ENCODE measurements at regions not wholly inside any gene's neighbourhood (a gene's known extent, or its start where the extent isn't known, plus 50 kb on each side); places are given as distances from the start of the nearest gene placed in this dataset.

DNA sequence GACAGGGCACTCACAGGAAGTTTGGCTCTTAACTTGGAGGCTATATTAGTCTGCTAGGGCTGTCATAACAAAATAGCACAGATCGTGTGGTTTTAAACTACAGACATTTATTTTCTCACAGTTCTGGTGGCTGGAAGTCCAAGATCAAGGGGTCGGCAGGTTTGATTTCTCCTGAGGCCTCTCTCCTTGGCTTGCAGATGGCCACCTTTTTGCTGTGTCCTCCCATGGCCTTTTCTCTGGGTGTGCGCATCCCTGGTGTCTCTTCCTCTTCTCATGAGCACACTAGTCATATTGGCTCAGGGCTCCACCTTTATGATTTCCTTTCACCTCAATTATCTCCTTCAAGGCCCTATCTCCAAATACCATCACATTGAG, 69.3 kb downstream of the FOXB1 start:
- DNase-seq (ENCODE audit: low read depth) = no peak
- no peak overlapping the region for H3K4me3 ChIP-seq (ENCODE audit: low read length)
- TF ChIP-seq, protein P1, sequence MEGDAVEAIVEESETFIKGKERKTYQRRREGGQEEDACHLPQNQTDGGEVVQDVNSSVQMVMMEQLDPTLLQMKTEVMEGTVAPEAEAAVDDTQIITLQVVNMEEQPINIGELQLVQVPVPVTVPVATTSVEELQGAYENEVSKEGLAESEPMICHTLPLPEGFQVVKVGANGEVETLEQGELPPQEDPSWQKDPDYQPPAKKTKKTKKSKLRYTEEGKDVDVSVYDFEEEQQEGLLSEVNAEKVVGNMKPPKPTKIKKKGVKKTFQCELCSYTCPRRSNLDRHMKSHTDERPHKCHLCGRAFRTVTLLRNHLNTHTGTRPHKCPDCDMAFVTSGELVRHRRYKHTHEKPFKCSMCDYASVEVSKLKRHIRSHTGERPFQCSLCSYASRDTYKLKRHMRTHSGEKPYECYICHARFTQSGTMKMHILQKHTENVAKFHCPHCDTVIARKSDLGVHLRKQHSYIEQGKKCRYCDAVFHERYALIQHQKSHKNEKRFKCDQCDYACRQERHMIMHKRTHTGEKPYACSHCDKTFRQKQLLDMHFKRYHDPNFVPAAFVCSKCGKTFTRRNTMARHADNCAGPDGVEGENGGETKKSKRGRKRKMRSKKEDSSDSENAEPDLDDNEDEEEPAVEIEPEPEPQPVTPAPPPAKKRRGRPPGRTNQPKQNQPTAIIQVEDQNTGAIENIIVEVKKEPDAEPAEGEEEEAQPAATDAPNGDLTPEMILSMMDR (IDR thresholded peaks at IDR 0.05; ENCODE audit: insufficient read depth, low read depth, low read length, missing control alignments) = no peak

DNA sequence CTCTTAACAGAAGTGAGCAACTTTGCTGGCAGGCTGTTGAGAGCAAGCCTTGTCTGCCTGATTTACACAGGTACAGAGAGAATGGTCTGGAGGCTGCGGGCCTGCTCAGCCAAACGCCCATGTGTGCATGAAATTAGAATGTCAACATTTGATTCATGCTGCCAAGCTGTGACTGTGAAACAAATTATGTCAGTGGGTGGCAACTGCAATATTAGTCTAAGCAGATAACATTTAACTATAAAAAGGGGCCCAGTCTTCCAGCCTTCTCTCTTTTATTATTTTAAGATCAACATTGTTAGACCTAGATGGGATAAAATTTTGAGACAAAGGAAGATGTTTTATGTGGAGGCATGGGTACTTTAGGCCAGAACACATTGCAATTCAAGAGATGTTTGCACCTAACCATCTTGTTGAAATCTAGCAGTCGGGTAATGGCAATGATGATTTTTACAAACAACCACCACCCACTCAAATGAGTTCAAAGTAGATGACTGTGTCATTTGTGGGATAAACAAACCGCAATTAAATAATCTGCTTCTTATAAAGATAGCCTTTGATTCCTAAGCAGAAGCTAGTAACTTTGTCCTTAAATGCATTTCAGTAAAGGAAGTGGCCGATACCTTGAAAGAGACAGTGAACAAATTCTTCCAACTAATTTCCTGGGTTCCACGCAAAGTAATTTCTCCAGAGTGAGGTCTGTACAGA, 70.2 kb downstream of the FOXB1 start:
- H3K4me3 ChIP-seq (ENCODE audit: low read length) = no peak overlapping the region
- TF ChIP-seq, protein P1 (IDR thresholded peaks at IDR 0.05; ENCODE audit: insufficient read depth, low read depth, low read length, missing control alignments) = no peak
- peak; percentile 49 for DNase-seq (ENCODE audit: low read depth)

DNA sequence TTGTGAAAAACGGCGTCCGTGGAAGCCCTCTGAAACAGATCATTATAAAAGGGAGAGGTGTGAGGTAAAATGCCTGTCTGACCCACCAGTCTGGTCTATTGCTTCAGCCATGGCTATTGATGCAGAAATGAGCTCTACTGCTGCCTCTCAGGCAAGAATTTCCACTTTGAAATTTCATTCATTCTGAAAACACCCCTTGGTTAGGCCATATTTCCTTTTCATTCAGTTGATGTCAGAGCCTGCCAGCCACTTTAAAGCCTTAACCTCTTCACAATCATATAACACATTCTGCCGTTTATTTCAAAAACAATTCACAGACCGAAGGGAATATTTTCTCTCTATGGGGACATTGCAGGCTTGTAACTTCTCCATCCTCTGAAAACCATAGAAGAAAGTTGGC, 71.9 kb downstream of the FOXB1 start:
- no peak overlapping the region for H3K4me3 ChIP-seq (ENCODE audit: low read length)
- TF ChIP-seq, protein P1 (IDR thresholded peaks at IDR 0.05; ENCODE audit: insufficient read depth, low read depth, low read length, missing control alignments) = no peak

DNA sequence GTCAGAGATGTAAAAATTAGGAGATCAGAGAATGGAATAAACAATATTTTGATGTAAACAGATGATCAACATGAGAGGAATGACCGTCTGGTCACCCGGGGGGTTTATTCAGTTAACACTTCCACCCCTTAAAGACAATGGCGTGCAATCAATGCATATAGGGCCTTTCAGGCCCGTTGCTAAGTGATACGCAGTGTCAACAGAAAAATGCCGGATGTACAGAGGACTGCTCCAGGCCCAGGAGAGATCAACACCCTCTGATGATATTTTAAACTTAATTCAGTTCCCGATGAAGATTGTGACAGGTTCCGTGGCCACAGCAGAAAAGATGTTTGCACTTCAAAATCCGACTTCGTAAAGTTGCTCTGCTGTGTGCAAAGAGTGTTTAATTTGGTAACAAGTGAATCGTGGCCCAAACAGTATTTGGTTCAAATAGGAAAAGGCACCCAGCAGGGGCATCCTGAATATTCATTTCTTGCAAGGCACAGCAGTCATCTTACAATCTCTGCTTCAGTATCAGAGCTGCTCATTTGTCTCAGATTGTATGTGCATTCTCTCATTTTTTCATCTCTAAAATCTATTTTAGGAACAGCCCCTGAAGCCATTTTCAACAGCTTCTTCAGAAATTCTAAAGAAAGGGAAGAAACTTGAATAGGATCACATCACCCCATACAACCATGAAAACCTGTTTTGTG, 72.6 kb downstream of the FOXB1 start:
- DNase-seq (ENCODE audit: low read depth) = no peak
- TF ChIP-seq, protein P1 (IDR thresholded peaks at IDR 0.05; ENCODE audit: insufficient read depth, low read depth, low read length, missing control alignments) = no peak
- H3K4me3 ChIP-seq (ENCODE audit: low read length) = no peak overlapping the region

More for the DNA sequence above, 71.9 kb downstream of the FOXB1 start:
- no peak for DNase-seq (ENCODE audit: low read depth)

DNA sequence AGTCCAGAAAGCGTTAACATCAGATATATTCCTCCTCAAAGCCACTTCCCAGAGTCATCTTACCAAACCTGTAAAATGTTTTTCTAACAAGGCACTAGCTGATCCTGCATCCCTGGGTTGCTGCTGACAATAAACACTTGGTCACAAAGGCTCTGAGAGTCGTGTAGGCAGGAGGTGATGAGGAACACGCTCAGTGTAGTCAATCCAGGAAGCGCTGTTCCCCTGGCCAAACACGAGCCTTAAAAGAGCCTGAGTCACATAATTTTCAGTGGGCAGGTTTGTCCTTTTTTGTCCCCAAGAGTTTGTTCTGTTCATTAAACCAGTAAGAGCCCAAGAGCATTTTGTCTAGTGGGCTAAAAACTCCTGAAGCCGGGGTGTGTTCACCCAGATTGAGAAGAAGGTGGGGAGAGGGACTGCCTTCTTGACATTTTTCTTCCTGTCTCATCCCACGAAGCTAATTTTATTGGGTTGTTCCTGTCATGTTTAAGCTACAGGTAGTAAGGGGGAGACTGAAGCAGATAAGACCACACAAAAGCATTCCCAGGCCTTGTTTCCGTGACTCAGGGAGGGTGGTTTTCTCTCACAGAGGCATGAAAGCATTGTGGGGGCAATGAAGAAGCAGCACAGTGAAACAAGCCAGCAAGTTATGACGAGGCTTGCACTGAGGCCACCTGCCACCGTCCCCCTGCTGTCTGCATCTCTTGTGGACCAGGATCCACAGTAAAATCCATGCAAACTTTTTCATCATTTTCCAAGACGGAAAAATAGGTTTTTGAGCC, 73.7 kb downstream of the FOXB1 start:
- no peak overlapping the region for H3K4me3 ChIP-seq (ENCODE audit: low read length)
- DNase-seq (ENCODE audit: low read depth) = no peak
- TF ChIP-seq, protein P1 (IDR thresholded peaks at IDR 0.05; ENCODE audit: insufficient read depth, low read depth, low read length, missing control alignments) = no peak

DNA sequence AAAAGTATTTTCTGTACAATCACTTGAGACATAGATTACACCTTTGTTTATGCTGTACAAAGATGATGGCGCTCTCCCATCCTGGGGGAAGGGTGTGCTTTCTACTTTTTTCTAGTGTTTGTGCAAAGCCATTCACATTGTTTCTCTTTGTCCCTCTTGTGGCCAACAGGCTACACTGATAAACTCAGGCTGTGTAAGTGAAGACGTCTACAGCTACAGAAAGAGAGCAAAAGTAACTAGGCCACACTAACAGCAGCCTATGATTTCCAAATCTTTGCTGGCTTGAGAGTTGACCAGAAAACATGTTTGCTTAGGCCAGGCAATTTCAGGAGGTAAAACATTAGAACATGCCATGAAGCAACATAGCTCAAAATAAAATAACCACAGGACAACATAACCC, 75.1 kb downstream of the FOXB1 start:
- DNase-seq (ENCODE audit: low read depth) = peak; percentile 15
- H3K4me3 ChIP-seq (ENCODE audit: low read length) = no peak overlapping the region
- TF ChIP-seq, protein P1 (IDR thresholded peaks at IDR 0.05; ENCODE audit: insufficient read depth, low read depth, low read length, missing control alignments) = peak; percentile 40
